ENCODE measurements at regions not wholly inside any gene's neighbourhood (a gene's known extent, or its start where the extent isn't known, plus 50 kb on each side); places are given as distances from the start of the nearest gene placed in this dataset.

GRCh38 chr4:67332627-67333026 is 212.7 kb downstream of the CENPC start:
- no peaks in the 10 kb centered on the region for H3K36me3 ChIP-seq
- H3K4me1 ChIP-seq (ENCODE audit: control insufficient read depth in 1 of 2, insufficient read depth in 1 of 2, low read depth in 1 of 2, low read length in 1 of 2): no peaks in the 10 kb centered on the region
- peaks cover 26% of the 10 kb centered on the region for H3K27me3 ChIP-seq
- no peak overlapping the region for H3K27ac ChIP-seq
- no peak overlapping the region for H3K4me3 ChIP-seq (ENCODE audit: low read depth in 1 of 2, low read length in 1 of 2)
- H3K9me3 ChIP-seq: no peaks in the 10 kb centered on the region
- no peak for TF ChIP-seq CTCF (IDR thresholded peaks at IDR 0.05)

- no peaks in the 10 kb centered on the region for H3K36me3 ChIP-seq
- no peak for TF ChIP-seq CTCF (IDR thresholded peaks at IDR 0.05)
- H3K27ac ChIP-seq: no peak overlapping the region
- no peak overlapping the region for H3K4me3 ChIP-seq (ENCODE audit: low read depth in 1 of 2, low read length in 1 of 2)
- no peaks in the 10 kb centered on the region for H3K9me3 ChIP-seq
- peaks cover 26% of the 10 kb centered on the region for H3K27me3 ChIP-seq
- H3K4me1 ChIP-seq (ENCODE audit: control insufficient read depth in 1 of 2, insufficient read depth in 1 of 2, low read depth in 1 of 2, low read length in 1 of 2): no peaks in the 10 kb centered on the region
Measured at GRCh38 chr4:67328393-67328792, 216.9 kb downstream of the CENPC start.

GRCh38 chr4:67328018-67328278 is 217.4 kb downstream of the CENPC start:
- Histone ChIP-seq H3K4me1 (ENCODE audit: control insufficient read depth in 1 of 2, insufficient read depth in 1 of 2, low read depth in 1 of 2, low read length in 1 of 2) (no peaks in the 10 kb centered on the region), H3K9me3 (no peaks in the 10 kb centered on the region), H3K4me3 (ENCODE audit: low read depth in 1 of 2, low read length in 1 of 2) (no peak overlapping the region), H3K27ac (no peak overlapping the region), H3K27me3 (peaks cover 26% of the 10 kb centered on the region), H3K36me3 (no peaks in the 10 kb centered on the region)
- no peak for TF ChIP-seq CTCF (IDR thresholded peaks at IDR 0.05)

- H3K9me3 ChIP-seq: no peaks in the 10 kb centered on the region
- no peaks in the 10 kb centered on the region for H3K36me3 ChIP-seq
- H3K27ac ChIP-seq: no peak overlapping the region
- TF ChIP-seq CTCF (IDR thresholded peaks at IDR 0.05): peak; percentile 42
- no peak overlapping the region for H3K4me3 ChIP-seq (ENCODE audit: low read depth in 1 of 2, low read length in 1 of 2)
- H3K27me3 ChIP-seq: peaks cover 26% of the 10 kb centered on the region
- no peaks in the 10 kb centered on the region for H3K4me1 ChIP-seq (ENCODE audit: control insufficient read depth in 1 of 2, insufficient read depth in 1 of 2, low read depth in 1 of 2, low read length in 1 of 2)
Measured at GRCh38 chr4:67327245-67328017, 217.9 kb downstream of the CENPC start.

- H3K9me3 ChIP-seq: no peaks in the 10 kb centered on the region
- H3K36me3 ChIP-seq: no peaks in the 10 kb centered on the region
- no peak overlapping the region for H3K4me3 ChIP-seq (ENCODE audit: low read depth in 1 of 2, low read length in 1 of 2)
- H3K27me3 ChIP-seq: peaks cover 15% of the 10 kb centered on the region
- TF ChIP-seq CTCF (IDR thresholded peaks at IDR 0.05): no peak
- H3K27ac ChIP-seq: no peak overlapping the region
- H3K4me1 ChIP-seq (ENCODE audit: control insufficient read depth in 1 of 2, insufficient read depth in 1 of 2, low read depth in 1 of 2, low read length in 1 of 2): no peaks in the 10 kb centered on the region
Measured at GRCh38 chr4:67325791-67326190, 219.5 kb downstream of the CENPC start.
